ENCODE measurements at regions not wholly inside any gene's neighbourhood (a gene's known extent, or its start where the extent isn't known, plus 50 kb on each side); places are given as distances from the start of the nearest gene placed in this dataset.

GRCh38 chr3:182052332-182052731 lies 340.6 kb downstream of the SOX2 start:
- DNase-seq (ENCODE audit: low read depth) = no peak
- no peak overlapping the region for H3K4me3 ChIP-seq (ENCODE audit: low read depth, low read length)
- TF ChIP-seq, protein P1, sequence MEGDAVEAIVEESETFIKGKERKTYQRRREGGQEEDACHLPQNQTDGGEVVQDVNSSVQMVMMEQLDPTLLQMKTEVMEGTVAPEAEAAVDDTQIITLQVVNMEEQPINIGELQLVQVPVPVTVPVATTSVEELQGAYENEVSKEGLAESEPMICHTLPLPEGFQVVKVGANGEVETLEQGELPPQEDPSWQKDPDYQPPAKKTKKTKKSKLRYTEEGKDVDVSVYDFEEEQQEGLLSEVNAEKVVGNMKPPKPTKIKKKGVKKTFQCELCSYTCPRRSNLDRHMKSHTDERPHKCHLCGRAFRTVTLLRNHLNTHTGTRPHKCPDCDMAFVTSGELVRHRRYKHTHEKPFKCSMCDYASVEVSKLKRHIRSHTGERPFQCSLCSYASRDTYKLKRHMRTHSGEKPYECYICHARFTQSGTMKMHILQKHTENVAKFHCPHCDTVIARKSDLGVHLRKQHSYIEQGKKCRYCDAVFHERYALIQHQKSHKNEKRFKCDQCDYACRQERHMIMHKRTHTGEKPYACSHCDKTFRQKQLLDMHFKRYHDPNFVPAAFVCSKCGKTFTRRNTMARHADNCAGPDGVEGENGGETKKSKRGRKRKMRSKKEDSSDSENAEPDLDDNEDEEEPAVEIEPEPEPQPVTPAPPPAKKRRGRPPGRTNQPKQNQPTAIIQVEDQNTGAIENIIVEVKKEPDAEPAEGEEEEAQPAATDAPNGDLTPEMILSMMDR (IDR thresholded peaks at IDR 0.05; ENCODE audit: insufficient read depth, low read length) = no peak

- DNase-seq (ENCODE audit: low read depth) = no peak
- no peak overlapping the region for H3K4me3 ChIP-seq (ENCODE audit: low read depth, low read length)
- TF ChIP-seq, protein P1 (IDR thresholded peaks at IDR 0.05; ENCODE audit: insufficient read depth, low read length) = no peak
Observed at GRCh38 chr3:182052757-182053156, 341.0 kb downstream of the SOX2 start.

- DNase-seq (ENCODE audit: low read depth) = no peak
- H3K4me3 ChIP-seq (ENCODE audit: low read depth, low read length) = no peak overlapping the region
- TF ChIP-seq, protein P1 (IDR thresholded peaks at IDR 0.05; ENCODE audit: insufficient read depth, low read length) = no peak
Observed at GRCh38 chr3:182058488-182058887, 346.8 kb downstream of the SOX2 start.

DNA sequence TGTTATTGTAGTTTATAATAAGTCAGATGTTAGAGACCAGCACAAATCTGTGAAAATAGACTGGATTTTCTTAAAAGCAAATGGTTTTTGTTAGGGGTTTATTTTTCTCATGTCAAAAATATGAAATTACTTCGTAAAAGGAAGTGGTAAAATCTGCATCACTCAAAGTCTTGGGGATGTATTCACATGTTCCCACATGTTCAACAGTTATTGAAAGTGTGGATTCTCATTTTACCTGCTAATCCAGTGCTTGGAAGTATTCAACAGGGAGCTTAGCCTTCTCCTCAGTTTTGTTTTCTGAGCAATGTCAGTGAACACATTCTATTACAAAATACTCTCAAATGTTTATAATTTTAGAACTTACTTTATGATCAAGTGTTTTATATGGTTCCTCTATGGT lies 352.0 kb downstream of the SOX2 start:
- H3K4me3 ChIP-seq (ENCODE audit: low read depth, low read length) = no peak overlapping the region
- TF ChIP-seq, protein P1 (IDR thresholded peaks at IDR 0.05; ENCODE audit: insufficient read depth, low read length) = no peak
- DNase-seq (ENCODE audit: low read depth) = no peak

DNA sequence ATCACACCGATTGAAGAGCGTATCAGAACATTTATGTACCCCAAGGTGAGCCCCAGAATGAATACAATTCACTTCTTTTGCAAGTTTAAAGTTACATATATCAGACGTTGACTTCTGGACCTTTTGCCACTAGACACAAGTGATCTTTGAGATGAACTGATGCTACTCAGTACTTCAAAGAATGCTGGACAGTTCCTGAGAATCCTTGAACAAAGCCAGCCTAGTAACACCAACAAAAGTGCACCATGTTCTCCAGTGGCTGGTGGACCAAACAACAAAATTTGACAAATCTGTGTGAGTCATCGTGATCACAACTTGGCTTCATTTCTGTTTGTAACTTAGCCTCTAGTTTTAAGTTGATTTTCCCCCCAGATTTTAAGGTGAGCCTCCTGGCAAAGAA lies 355.7 kb downstream of the SOX2 start:
- TF ChIP-seq, protein P1 (IDR thresholded peaks at IDR 0.05; ENCODE audit: insufficient read depth, low read length) = no peak
- H3K4me3 ChIP-seq (ENCODE audit: low read depth, low read length) = no peak overlapping the region
- DNase-seq (ENCODE audit: low read depth) = no peak

DNA sequence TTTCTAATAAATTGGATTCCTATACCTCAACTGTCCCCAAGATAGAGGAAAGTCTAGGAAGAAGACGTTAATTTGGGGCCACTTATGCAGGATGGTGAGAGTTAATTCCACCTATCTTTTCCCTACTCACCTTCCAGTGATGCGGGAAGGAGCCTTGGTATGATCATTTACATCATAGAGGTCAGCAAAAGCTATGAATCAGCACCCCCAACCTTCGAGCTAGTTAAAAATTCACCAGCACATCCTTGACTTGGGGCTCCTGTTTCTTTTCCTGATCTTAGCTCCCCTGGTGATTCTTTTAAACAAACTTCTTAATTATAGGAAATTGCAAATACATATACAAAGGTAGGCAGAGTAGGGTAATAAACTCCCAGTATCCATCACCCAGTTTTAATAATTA lies 366.6 kb downstream of the SOX2 start:
- no peak for DNase-seq (ENCODE audit: low read depth)
- no peak overlapping the region for H3K4me3 ChIP-seq (ENCODE audit: low read depth, low read length)
- TF ChIP-seq, protein P1 (IDR thresholded peaks at IDR 0.05; ENCODE audit: insufficient read depth, low read length) = no peak

GRCh38 chr3:182078929-182079328 lies 367.2 kb downstream of the SOX2 start:
- TF ChIP-seq, protein P1 (IDR thresholded peaks at IDR 0.05; ENCODE audit: insufficient read depth, low read length) = no peak
- no peak overlapping the region for H3K4me3 ChIP-seq (ENCODE audit: low read depth, low read length)
- no peak for DNase-seq (ENCODE audit: low read depth)

Data from fibroblast of the aortic adventitia (primary cell).